ENCODE measurements at regions not wholly inside any gene's neighbourhood (a gene's known extent, or its start where the extent isn't known, plus 50 kb on each side); places are given as distances from the start of the nearest gene placed in this dataset.

- TF ChIP-seq ZNF274 (IDR thresholded peaks at IDR 0.05; ENCODE audit: low read depth, low read length) (no peak), YY1 (IDR thresholded peaks at IDR 0.05; ENCODE audit: insufficient read depth, insufficient read length) (no peak)
Measured at GRCh38 chr3:128548021-128548420, 55.0 kb upstream of the GATA2 start.

All from NT2/D1 (cell line).